HEK293T (cell line): ENCODE measurements at regions not wholly inside any gene's neighbourhood (a gene's known extent, or its start where the extent isn't known, plus 50 kb on each side); places are given as distances from the start of the nearest gene placed in this dataset.
"Not testable (repeated sequence)": the region's sequence is repeated elsewhere in the genome, so short reads cannot be mapped to it uniquely, and the experiment has no call there.

ENCODE experiments used
- CTCF ChIA-PET: fragments of 350-600 bp; formaldehyde crosslinking; extraction: SDS; loops from one replicate; lab custom pipeline; 2021; ENCODE audit warnings: antibody characterized with exemption, inconsistent platforms; lab: Yijun Ruan, JAX
- POLR2A ChIA-PET: fragments of 350-600 bp; formaldehyde crosslinking; extraction: SDS; loops from one replicate; lab custom pipeline; 2020; ENCODE audit warnings: antibody characterized with exemption, inconsistent platforms; lab: Yijun Ruan, JAX
- DNase-seq: peaks from one replicate; pipeline ENCODE4 v3.0.0; 2012; ENCODE audit warnings: mixed read lengths; ENCODE audit errors: extremely low spot score
- ARNT ChIP-seq: fragments of 450-650 bp; IDR thresholded peaks from 2 replicates; pipeline ENCODE4 v1.6.1; 2017; ENCODE audit warnings: mild to moderate bottlenecking
- BHLHE40 ChIP-seq: fragments of 450-650 bp; IDR thresholded peaks from 2 replicates; pipeline ENCODE4 v1.6.1; 2016; ENCODE audit warnings: mild to moderate bottlenecking, moderate library complexity, borderline replicate concordance
- CTBP1 ChIP-seq: fragments of 450-650 bp; IDR thresholded peaks from 2 replicates; pipeline ENCODE4 v1.6.1; 2016; ENCODE audit warnings: borderline replicate concordance
- ELF4 ChIP-seq: fragments of 450-650 bp; IDR thresholded peaks from 2 replicates; pipeline ENCODE4 v1.6.1; 2017; ENCODE audit warnings: antibody characterized with exemption
- FOXA1 ChIP-seq: fragments of 450-650 bp; IDR thresholded peaks from 2 replicates; pipeline ENCODE4 v1.6.1; 2016; ENCODE audit warnings: mild to moderate bottlenecking
- FOXK2 ChIP-seq: fragments of 450-650 bp; IDR thresholded peaks from 2 replicates; pipeline ENCODE4 v1.6.1; 2016; ENCODE audit warnings: mild to moderate bottlenecking
- FOXM1 ChIP-seq: fragments of 450-650 bp; IDR thresholded peaks from 2 replicates; pipeline ENCODE4 v1.6.1; 2017; ENCODE audit warnings: mild to moderate bottlenecking, borderline replicate concordance
- HDGF ChIP-seq: fragments of 450-650 bp; IDR thresholded peaks from 2 replicates; pipeline ENCODE4 v1.6.1; 2017; ENCODE audit warnings: antibody characterized with exemption, borderline replicate concordance
- L3MBTL2 ChIP-seq: fragments of 450-650 bp; conservative IDR thresholded peaks from 2 replicates; pipeline ENCODE4 v1.6.1; 2016; ENCODE audit warnings: mild to moderate bottlenecking
- LEF1 ChIP-seq: fragments of 450-650 bp; IDR thresholded peaks from 2 replicates; pipeline ENCODE4 v1.6.1; 2017; ENCODE audit warnings: mild to moderate bottlenecking, borderline replicate concordance
- NFRKB ChIP-seq: fragments of 450-650 bp; IDR thresholded peaks from 2 replicates; pipeline ENCODE4 v1.6.1; 2016; ENCODE audit warnings: mild to moderate bottlenecking, moderate library complexity
- SP1 ChIP-seq: fragments of 450-650 bp; IDR thresholded peaks from 2 replicates; pipeline ENCODE4 v1.6.1; 2017
- SUZ12 ChIP-seq: fragments of 450-650 bp; IDR thresholded peaks from 2 replicates; pipeline ENCODE4 v1.6.1; 2016; ENCODE audit warnings: mild to moderate bottlenecking
- TARDBP ChIP-seq: fragments of 450-650 bp; IDR thresholded peaks from 2 replicates; pipeline ENCODE4 v1.6.1; 2016
- ZNF384 ChIP-seq: fragments of 450-650 bp; IDR thresholded peaks from 2 replicates; pipeline ENCODE4 v1.6.1; 2016
- TF ChIP-seq, protein P1 (sequence below): fragments of 450-650 bp; IDR thresholded peaks from 2 replicates; pipeline ENCODE4 v1.6.1; 2016

- TF ChIP-seq CTBP1 (no peak), SP1 (no peak), L3MBTL2 (no peak), TARDBP (no peak), BHLHE40 (no peak), SUZ12 (no peak), FOXK2 (no peak), FOXM1 (no peak), ZNF384 (no peak), FOXA1 (no peak), NFRKB (no peak), ELF4 (no peak), ARNT (no peak), LEF1 (no peak)
- TF ChIP-seq, protein P1, sequence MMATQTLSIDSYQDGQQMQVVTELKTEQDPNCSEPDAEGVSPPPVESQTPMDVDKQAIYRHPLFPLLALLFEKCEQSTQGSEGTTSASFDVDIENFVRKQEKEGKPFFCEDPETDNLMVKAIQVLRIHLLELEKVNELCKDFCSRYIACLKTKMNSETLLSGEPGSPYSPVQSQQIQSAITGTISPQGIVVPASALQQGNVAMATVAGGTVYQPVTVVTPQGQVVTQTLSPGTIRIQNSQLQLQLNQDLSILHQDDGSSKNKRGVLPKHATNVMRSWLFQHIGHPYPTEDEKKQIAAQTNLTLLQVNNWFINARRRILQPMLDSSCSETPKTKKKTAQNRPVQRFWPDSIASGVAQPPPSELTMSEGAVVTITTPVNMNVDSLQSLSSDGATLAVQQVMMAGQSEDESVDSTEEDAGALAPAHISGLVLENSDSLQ = no peak
- POLR2A ChIA-PET = interaction anchor here (0.7 to 1.0 kb wide), 2 partner anchors 15 to 368 kb away, joined by 3 to 4 read pairs; partner anchors contain the start of gene MAGED1
- CTCF ChIA-PET = no interaction called here
- no peak for DNase-seq
Observed at GRCh38 chrX:52261125-52261462, 76.4 kb downstream of the MAGED4 start.

DNA sequence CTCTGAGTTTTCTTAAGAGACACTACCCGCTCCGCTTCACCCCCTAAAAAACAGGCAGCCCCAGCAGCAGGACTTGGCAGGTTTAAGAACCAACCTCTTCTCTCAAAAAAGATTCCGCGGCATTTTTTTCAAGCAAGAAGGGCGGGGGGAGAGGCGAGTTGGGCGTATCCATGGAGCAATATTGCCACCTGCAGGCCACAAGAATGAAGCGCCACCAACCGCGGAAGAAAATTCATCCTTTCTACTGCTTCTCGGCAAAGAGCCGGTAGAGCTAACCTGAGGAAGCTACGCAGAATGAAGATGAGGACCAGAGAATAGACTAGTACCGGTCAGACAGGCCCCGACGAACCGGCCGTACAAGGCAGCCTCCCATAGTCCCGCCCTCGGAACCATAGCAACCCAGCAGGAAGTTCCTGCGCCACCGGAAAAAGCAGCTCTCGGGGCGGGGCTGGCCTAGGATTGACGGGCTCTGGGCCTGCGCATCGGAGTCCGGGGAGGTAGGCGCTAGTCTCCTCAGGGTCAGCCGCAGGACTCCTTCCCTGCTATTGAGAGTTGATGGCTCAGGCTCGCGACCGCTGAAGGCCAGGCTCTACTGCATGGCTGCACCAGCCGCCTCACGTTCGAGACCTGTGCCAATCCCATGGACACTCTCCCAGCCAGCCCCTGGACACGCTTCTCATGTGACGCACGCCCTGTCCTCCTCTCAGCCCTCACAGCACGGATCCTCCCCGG, 76.9 kb downstream of the MAGED4 start:
- peak; percentile 80 for DNase-seq
- CTCF ChIA-PET = no interaction called here
- TF ChIP-seq HDGF (no peak), LEF1 (no peak), SUZ12 (no peak), L3MBTL2 (no peak), NFRKB (no peak), ARNT (no peak), FOXM1 (no peak), ZNF384 (peak; percentile 100)
- TF ChIP-seq, protein P1 = peak; percentile 96
- POLR2A ChIA-PET = interaction anchor here (0.7 to 1.0 kb wide), 2 partner anchors 15 to 368 kb away, joined by 3 to 4 read pairs; partner anchors contain the start of gene MAGED1

- ChIA-PET CTCF (no interaction called here), POLR2A (interaction anchor here (1.0 kb wide), 1 partner anchor 369 kb away, joined by 4 read pairs; the partner anchor contains the start of gene MAGED1)
- no peak for TF ChIP-seq ELF4
- TF ChIP-seq HDGF = no peak
- TF ChIP-seq, protein P1 = no peak
- TF ChIP-seq L3MBTL2 = 0 out of 2 replicates have a peak, but pooled peaks have one; percentile 6
- no peak for TF ChIP-seq LEF1
- no peak for TF ChIP-seq FOXM1
- no peak for DNase-seq
Observed at GRCh38 chrX:52262195-52262546, 77.5 kb downstream of the MAGED4 start.

- CTCF ChIA-PET = no interaction called here
- POLR2A ChIA-PET = no interaction called here
- TF ChIP-seq, protein P1 = no peak
- TF ChIP-seq HDGF (no peak), NFRKB (no peak), CTBP1 (no peak), L3MBTL2 (no peak), FOXM1 (no peak), SUZ12 (no peak), ARNT (no peak), FOXK2 (no peak), LEF1 (no peak), SP1 (no peak), ELF4 (no peak), ZNF384 (no peak), BHLHE40 (no peak), TARDBP (no peak), FOXA1 (no peak)
Observed at GRCh38 chrX:52263417-52263816, 78.7 kb downstream of the MAGED4 start.

GRCh38 chrX:52265713-52266112, 81.0 kb downstream of the MAGED4 start:
- POLR2A ChIA-PET = no interaction called here
- CTCF ChIA-PET = no interaction called here
- TF ChIP-seq LEF1 (no peak), HDGF (no peak), FOXM1 (no peak), CTBP1 (no peak), BHLHE40 (no peak), L3MBTL2 (no peak), TARDBP (no peak), FOXA1 (no peak), SP1 (no peak), SUZ12 (no peak), ZNF384 (no peak)
- no peak for DNase-seq

More at GRCh38 chrX:52263417-52263816, 78.7 kb downstream of the MAGED4 start:
- DNase-seq = no peak

- DNase-seq, CTCF ChIA-PET, POLR2A ChIA-PET: not testable (repeated sequence)
Observed at GRCh38 chrX:52268502-52268901, 83.8 kb downstream of the MAGED4 start.
